ENCODE measurements at regions not wholly inside any gene's neighbourhood (a gene's known extent, or its start where the extent isn't known, plus 50 kb on each side); places are given as distances from the start of the nearest gene placed in this dataset.
"Not testable (repeated sequence)": the region's sequence is repeated elsewhere in the genome, so short reads cannot be mapped to it uniquely, and the experiment has no call there.

- no peak overlapping the region for H3K4me3 ChIP-seq (ENCODE audit: low read depth, low read length)
- TF ChIP-seq CTCF (IDR thresholded peaks at IDR 0.05; ENCODE audit: low read depth, low read length), result no peak
These were observed 133.0 kb downstream of the OTUD1 start for GRCh38 chr10:23571884-23572283.

- no peak for TF ChIP-seq CTCF (IDR thresholded peaks at IDR 0.05; ENCODE audit: low read depth, low read length)
- no peak overlapping the region for H3K4me3 ChIP-seq (ENCODE audit: low read depth, low read length)
These were observed 143.1 kb downstream of the OTUD1 start for GRCh38 chr10:23581906-23582450.

GRCh38 chr10:23584396-23584795 is 145.5 kb downstream of the OTUD1 start:
- no peak overlapping the region for H3K4me3 ChIP-seq (ENCODE audit: low read depth, low read length)
- no peak for TF ChIP-seq CTCF (IDR thresholded peaks at IDR 0.05; ENCODE audit: low read depth, low read length)

GRCh38 chr10:23585186-23585585 is 146.3 kb downstream of the OTUD1 start:
- no peak for TF ChIP-seq CTCF (IDR thresholded peaks at IDR 0.05; ENCODE audit: low read depth, low read length)

GRCh38 chr10:23585666-23586065 is 146.8 kb downstream of the OTUD1 start:
- TF ChIP-seq CTCF (IDR thresholded peaks at IDR 0.05; ENCODE audit: low read depth, low read length), result no peak
- no peak overlapping the region for H3K4me3 ChIP-seq (ENCODE audit: low read depth, low read length)

More at GRCh38 chr10:23585186-23585585, 146.3 kb downstream of the OTUD1 start:
- no peak overlapping the region for H3K4me3 ChIP-seq (ENCODE audit: low read depth, low read length)

- H3K4me3 ChIP-seq (ENCODE audit: low read depth, low read length), result not testable (repeated sequence)
These were observed 156.4 kb downstream of the OTUD1 start for GRCh38 chr10:23595278-23595677.

- no peak for TF ChIP-seq CTCF (IDR thresholded peaks at IDR 0.05; ENCODE audit: low read depth, low read length)
- H3K4me3 ChIP-seq (ENCODE audit: low read depth, low read length), result no peak overlapping the region
These were observed 165.7 kb downstream of the OTUD1 start for GRCh38 chr10:23604613-23605012.

- TF ChIP-seq CTCF (IDR thresholded peaks at IDR 0.05; ENCODE audit: low read depth, low read length), result no peak
- H3K4me3 ChIP-seq (ENCODE audit: low read depth, low read length), result no peak overlapping the region
These were observed 167.6 kb downstream of the OTUD1 start for GRCh38 chr10:23606456-23606855.
